ENCODE measurements at regions not wholly inside any gene's neighbourhood (a gene's known extent, or its start where the extent isn't known, plus 50 kb on each side); places are given as distances from the start of the nearest gene placed in this dataset.

DNA sequence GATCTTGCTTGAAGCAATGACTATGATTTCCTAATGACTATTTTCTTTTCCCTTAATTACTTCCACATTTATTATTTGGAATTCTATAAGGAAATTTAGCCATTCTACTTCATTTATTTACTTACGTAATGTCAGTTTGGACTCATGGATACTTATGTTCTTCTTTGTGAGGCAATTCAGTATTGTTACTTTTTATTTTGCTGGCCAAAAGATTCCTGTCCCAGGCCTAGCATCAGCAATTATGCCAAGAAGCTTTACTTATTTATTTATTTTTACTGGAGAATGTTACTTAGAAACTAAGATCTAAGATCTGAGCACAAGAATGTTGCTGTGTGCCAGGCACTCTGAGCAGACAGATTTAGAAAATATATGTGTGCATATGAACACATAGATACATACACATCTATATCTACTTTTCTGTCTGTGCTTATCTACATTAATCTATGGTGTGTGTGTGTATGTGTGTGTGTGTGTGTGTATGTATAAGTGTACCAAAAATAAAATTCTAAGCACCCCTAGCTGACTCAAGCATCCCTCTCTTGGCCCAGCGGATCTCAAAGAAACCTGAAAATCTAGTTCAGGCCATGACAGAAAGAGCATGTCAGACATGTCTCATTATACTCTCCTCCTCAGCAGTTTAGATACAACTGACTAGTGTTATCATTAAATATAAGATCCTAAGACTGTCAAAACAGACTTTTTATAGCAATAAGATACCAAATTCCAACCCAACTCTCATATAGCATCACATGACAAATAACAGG lies 640.0 kb upstream of the GJE1 start:
- TF ChIP-seq, protein P1, sequence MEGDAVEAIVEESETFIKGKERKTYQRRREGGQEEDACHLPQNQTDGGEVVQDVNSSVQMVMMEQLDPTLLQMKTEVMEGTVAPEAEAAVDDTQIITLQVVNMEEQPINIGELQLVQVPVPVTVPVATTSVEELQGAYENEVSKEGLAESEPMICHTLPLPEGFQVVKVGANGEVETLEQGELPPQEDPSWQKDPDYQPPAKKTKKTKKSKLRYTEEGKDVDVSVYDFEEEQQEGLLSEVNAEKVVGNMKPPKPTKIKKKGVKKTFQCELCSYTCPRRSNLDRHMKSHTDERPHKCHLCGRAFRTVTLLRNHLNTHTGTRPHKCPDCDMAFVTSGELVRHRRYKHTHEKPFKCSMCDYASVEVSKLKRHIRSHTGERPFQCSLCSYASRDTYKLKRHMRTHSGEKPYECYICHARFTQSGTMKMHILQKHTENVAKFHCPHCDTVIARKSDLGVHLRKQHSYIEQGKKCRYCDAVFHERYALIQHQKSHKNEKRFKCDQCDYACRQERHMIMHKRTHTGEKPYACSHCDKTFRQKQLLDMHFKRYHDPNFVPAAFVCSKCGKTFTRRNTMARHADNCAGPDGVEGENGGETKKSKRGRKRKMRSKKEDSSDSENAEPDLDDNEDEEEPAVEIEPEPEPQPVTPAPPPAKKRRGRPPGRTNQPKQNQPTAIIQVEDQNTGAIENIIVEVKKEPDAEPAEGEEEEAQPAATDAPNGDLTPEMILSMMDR (IDR thresholded peaks at IDR 0.05) = no peak
- no peak for TF ChIP-seq POLR2A (IDR thresholded peaks at IDR 0.05)
